ENCODE measurements at regions not wholly inside any gene's neighbourhood (a gene's known extent, or its start where the extent isn't known, plus 50 kb on each side); places are given as distances from the start of the nearest gene placed in this dataset.
"Not testable (repeated sequence)": the region's sequence is repeated elsewhere in the genome, so short reads cannot be mapped to it uniquely, and the experiment has no call there.

DNA sequence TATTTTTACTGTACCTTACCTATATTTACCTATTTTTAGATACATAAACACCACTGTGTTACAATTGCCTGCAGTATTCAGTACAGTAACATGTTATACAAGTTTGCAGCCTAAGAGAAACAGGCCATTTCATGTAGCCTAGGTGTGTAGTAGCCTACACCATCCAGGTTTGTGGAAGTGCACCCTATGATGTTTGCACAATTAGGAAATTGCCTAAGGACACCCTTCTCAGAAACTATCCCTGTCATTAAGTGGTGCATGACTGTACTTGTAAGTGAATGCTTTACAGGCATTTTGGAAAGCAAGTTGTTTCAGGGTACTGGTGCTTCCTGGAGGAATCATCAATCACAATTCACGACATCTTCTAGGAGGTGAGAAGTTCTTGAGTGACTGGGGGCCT lies 991.8 kb upstream of the SLIT2 start:
- in situ Hi-C loops (cut with MboI; ENCODE audit: low pct_unique_long_range_greater_than_20kb, low sequenced_read_pairs): no loop called here
- no peak for DNase-seq

- in situ Hi-C loops (cut with MboI; ENCODE audit: low pct_unique_long_range_greater_than_20kb, low sequenced_read_pairs): no loop called here
- DNase-seq: no peak
Observed at GRCh38 chr4:19256823-19257222, 994.9 kb upstream of the SLIT2 start.

DNA sequence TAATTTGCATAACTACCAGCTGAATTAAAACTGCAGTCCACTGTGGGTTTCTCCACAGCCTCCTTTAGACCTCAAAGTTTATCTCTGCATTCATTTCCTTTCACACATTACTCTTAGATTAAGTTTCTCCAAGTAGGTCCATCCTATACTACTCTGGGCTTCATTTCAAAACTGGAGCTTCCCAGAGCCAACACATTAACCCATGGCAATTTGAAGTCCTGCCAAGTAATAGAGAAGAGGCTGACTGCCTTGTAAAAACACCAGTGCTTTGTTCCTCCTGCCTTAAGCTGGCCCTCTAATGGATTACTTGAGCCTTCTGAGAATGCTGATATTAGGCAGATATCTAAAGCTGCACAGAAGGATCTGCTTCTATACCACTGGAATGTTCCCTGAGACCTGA lies 997.2 kb upstream of the SLIT2 start:
- in situ Hi-C loops (cut with MboI; ENCODE audit: low pct_unique_long_range_greater_than_20kb, low sequenced_read_pairs): no loop called here
- DNase-seq: no peak

- no peak for DNase-seq
- in situ Hi-C loops (cut with MboI; ENCODE audit: low pct_unique_long_range_greater_than_20kb, low sequenced_read_pairs): no loop called here
Observed at GRCh38 chr4:19248023-19248422, 1003.7 kb upstream of the SLIT2 start.

DNA sequence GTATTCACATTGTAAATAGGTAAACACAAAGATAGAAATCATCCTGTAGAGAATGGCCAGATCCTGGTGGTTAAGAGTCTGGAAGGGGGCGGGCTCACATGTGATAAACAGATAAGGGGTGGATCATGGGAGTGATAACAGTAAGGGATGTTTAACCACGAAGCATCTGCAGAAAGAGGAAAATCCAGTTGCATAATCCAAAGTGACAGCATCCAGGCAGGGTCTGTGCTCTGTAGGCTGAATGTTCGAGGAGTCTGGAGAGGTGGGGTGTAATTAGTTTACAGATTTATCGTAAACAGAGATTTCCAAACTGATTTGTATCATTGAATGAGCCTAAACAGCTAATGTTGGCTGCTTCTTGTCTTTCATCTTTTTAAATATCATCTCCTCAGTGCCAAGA lies 1009.8 kb upstream of the SLIT2 start:
- in situ Hi-C loops (cut with MboI; ENCODE audit: low pct_unique_long_range_greater_than_20kb, low sequenced_read_pairs): no loop called here
- DNase-seq: no peak

DNA sequence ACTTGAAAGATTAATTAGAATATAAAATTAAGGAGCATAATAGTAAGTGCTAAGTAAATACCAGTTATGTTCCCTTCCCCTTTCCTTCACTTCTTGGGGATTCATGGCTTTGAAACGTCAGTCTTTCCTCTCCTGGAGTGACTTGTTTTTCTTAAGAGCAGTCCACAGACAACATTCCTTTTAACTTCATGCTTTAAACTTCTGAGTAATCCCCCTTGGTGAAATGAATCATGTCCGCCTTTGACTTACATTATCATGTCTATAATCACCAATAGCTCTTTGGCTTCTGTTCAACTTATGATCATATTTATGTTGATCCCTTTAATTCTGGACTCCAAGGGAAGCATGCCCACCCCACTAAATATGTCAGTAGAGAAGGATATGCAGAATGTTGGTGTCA lies 1012.1 kb upstream of the SLIT2 start:
- DNase-seq: no peak
- in situ Hi-C loops (cut with MboI; ENCODE audit: low pct_unique_long_range_greater_than_20kb, low sequenced_read_pairs): no loop called here

GRCh38 chr4:19236473-19236872 lies 1015.2 kb upstream of the SLIT2 start:
- in situ Hi-C loops (cut with MboI; ENCODE audit: low pct_unique_long_range_greater_than_20kb, low sequenced_read_pairs): no loop called here

DNA sequence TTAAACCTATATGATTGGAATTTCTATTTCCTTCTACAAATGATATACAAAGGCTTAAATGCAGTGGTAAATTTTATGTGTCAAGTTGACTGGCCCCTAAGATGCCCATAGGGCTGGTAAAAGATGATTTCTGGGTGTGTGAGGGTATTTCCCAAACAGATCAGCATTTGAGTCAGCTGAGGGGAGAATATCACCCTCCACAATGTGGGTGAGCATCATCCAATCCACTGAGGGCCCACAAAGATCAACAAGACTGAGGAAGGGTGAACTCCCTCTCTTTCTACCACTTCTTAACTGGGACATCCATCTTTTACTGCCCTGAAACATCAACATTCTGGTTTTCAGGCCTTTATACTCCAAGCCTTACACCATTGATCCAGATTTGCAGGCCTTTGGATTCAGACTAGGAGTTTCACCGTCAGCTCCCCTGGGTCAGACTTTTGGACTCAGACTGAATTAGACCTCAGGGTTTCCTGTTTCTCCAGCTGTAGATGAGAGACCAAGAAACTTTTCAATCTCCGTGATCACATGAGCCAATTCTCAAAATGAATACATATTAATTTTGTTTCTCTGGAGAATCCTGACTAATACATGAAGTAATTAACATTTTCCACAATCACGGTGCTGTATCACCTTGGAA lies 1020.7 kb upstream of the SLIT2 start:
- in situ Hi-C loops (cut with MboI; ENCODE audit: low pct_unique_long_range_greater_than_20kb, low sequenced_read_pairs): no loop called here

More at GRCh38 chr4:19236473-19236872, 1015.2 kb upstream of the SLIT2 start:
- DNase-seq: no peak

DNA sequence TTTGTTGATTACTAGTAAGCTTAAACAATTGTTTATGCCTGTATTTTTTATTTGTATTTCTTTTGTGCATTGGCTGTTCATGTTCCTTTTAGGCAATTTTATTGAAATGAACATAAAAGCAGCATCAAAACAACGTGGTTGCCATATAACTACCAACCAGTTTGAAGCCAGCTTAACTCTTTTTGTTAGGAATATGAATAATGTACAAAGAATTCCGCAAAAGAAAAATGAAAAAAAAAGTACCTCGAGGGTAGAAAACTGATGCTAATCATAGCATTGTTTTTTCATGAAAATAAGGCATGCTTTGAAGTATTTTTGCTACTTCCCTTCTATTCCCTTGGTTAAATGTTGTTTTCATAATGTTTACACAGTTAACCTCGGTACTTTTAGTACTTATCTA lies 1024.0 kb upstream of the SLIT2 start:
- in situ Hi-C loops (cut with MboI; ENCODE audit: low pct_unique_long_range_greater_than_20kb, low sequenced_read_pairs): no loop called here
- no peak for DNase-seq

More for the DNA sequence above, 1020.7 kb upstream of the SLIT2 start:
- no peak for DNase-seq

DNA sequence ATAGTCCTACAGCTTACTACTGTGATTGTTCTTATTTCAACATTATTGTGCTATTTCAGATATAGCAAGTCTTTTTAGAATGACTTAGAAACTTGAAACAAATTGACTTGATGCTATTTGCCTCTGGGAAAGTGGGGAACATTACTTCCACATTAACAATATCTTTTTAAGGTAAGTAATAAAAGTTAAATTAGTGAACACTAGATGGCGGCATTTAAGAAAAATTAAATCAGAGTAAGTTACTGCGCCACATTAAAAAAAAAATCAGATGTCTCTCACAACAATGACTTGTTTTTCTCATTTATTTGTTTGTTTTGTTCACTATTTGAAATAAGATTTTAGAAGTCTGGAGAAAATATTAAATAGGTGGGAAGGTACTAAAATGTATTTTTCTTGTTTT lies 1026.9 kb upstream of the SLIT2 start:
- DNase-seq: peak; percentile 46
- in situ Hi-C loops (cut with MboI; ENCODE audit: low pct_unique_long_range_greater_than_20kb, low sequenced_read_pairs): no loop called here

- in situ Hi-C loops (cut with MboI; ENCODE audit: low pct_unique_long_range_greater_than_20kb, low sequenced_read_pairs): no loop called here
- no peak for DNase-seq
Observed at GRCh38 chr4:19216476-19216875, 1035.2 kb upstream of the SLIT2 start.

DNA sequence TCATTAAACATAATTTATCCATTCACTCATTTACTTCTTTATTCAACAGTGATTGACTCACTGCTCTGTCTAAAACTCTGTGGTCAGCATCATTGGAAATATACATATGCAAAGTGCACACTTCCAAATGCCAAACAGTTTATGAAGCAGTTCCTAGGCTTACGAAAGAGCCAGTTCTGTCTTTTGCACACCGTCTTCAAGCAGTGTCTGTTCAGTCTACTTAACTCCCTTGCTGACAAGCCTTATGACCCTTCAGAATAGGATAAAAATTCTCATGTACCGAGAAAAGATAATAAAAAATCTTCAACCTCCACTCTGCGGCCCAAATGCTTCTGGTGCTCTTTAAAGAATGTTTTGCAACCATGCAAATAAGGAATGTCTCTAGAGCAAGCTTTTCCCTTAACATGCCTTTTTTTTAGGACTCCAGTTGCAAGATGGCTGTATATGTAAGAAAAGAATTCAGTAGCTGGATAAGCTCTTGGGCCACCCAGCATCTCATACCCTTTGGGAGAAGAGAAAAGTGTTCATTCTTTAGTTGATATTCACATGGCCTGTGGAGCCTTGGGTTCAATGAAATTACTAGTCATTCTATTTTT lies 1037.0 kb upstream of the SLIT2 start:
- DNase-seq: no peak
- in situ Hi-C loops (cut with MboI; ENCODE audit: low pct_unique_long_range_greater_than_20kb, low sequenced_read_pairs): no loop called here

GRCh38 chr4:19213388-19213787 lies 1038.3 kb upstream of the SLIT2 start:
- DNase-seq: no peak
- in situ Hi-C loops (cut with MboI; ENCODE audit: low pct_unique_long_range_greater_than_20kb, low sequenced_read_pairs): no loop called here

DNA sequence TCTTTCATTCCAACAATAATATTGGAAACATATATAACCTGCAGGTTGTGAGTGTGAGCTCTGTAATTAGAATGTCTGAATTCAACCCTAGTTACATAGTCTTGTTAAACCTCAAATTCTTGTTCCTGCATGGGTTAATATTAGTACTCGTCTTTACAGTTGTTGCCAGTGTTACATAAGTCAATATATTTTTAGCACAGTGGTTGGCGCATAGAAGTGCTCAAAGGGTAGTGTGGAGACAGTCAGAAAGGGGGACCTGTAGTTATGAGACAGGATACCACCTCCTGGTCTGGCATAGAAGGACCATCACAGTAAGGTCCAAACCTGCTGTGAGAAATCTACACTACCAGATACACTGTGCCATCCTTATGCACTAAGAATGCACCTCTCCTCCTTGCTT lies 1045.9 kb upstream of the SLIT2 start:
- in situ Hi-C loops (cut with MboI; ENCODE audit: low pct_unique_long_range_greater_than_20kb, low sequenced_read_pairs): no loop called here

GRCh38 chr4:19197838-19198237 lies 1053.9 kb upstream of the SLIT2 start:
- DNase-seq; in situ Hi-C loops (cut with MboI; ENCODE audit: low pct_unique_long_range_greater_than_20kb, low sequenced_read_pairs): not testable (repeated sequence)

More for the DNA sequence above, 1045.9 kb upstream of the SLIT2 start:
- no peak for DNase-seq

DNA sequence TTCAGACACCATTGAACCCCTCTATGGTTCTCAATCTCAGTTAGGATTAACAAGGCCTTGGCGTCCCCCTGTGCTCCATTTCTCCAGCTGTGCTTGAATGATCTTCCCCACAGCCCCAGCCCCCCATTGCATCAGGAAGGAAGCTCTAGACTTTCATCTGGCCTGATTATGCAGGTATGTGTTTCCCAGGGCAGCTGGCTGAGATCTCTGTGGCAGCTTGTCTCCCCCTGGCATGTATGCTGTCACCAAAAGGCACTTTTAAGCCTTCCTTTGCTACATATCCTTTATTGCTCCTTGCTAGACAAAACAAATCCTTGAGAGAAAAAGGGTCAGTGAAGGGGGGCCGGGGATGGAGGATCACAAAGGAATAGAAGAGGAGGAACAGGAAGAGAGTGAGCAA lies 1056.0 kb upstream of the SLIT2 start:
- DNase-seq: no peak
- in situ Hi-C loops (cut with MboI; ENCODE audit: low pct_unique_long_range_greater_than_20kb, low sequenced_read_pairs): no loop called here

DNA sequence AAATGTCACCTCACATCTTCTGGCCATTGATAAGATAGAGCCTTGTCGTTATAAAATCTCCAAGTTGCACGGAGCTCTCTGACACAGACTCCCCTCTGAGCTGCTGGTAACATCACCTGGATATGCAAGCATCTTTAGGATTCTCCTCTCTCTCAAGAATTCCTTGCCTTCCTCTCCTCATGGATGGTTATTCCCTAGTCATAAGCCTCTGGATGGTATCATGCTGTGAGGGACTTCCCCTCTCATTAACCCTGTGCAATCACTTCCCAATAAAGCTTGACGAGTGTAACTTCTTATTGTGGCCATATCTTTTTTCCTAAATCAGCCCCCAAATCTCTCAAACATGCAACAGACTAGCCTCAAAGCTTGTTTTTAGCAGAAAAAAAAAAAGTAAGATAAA lies 1057.0 kb upstream of the SLIT2 start:
- no peak for DNase-seq
- in situ Hi-C loops (cut with MboI; ENCODE audit: low pct_unique_long_range_greater_than_20kb, low sequenced_read_pairs): no loop called here

DNA sequence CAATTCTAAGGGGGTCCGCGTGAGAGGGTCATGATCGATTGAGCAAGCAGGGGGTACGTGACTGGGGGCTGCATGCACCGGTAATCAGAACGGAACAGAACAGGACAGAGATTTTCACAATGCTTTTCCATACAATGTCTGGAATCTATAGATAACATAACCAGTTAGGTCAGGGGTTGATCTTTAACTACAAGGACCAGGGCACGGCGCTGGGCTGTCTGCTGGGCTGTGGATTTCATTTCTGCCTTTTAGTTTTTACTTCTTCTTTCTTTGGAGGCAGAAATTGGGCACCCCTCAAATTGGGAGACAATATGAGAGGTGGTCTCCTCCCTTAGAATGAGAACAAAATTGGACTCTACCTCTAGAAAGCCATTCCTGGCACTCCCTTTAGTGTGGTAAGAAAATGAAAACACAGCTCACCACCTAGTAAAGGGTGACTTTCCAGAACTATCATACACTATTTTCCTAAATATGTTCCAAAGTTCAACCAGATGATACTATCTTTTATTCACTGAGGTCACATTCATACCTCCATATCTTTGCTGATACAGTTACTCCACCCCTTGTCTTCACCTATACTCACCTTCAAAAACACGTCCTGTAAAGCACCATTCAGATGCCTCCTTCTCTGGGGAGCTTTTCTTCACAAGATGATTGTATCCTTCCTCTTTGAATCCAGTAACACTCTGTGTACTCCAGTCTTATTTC lies 1058.3 kb upstream of the SLIT2 start:
- in situ Hi-C loops (cut with MboI; ENCODE audit: low pct_unique_long_range_greater_than_20kb, low sequenced_read_pairs): no loop called here
- no peak for DNase-seq

DNA sequence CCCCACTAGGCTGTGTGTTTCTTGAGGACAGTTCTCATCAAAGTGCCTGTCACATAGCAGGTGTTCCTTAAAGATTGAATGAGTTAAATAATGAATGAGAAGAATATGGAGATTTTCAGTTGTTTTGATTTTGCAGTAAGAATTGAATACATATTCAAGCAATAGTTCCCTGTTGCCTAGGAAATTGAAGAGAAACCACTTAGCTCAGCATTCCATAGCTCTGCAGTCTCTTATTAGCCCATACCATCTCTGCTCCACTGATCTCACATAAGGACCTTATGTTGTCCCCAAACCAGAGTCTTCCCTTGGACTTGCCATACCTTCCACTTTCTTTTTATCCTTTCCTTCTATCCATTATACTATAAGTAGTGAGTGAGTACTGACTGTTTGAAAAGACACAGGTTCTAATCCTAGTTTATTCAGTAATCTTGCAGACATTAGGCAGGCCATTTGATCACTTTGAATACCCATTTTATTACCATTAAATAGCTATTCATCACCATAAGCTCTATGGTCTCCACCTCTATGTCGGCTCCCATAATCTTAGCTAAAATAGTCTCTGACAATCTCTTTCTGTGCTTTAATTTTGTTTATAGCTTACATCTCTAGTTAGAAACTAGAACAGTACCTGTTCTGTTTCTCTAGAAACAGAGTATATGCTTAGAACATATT lies 1059.6 kb upstream of the SLIT2 start:
- in situ Hi-C loops (cut with MboI; ENCODE audit: low pct_unique_long_range_greater_than_20kb, low sequenced_read_pairs): no loop called here
- DNase-seq: no peak

GRCh38 chr4:19187691-19188090 lies 1064.0 kb upstream of the SLIT2 start:
- in situ Hi-C loops (cut with MboI; ENCODE audit: low pct_unique_long_range_greater_than_20kb, low sequenced_read_pairs): no loop called here
- no peak for DNase-seq
